ENCODE measurements at regions not wholly inside any gene's neighbourhood (a gene's known extent, or its start where the extent isn't known, plus 50 kb on each side); places are given as distances from the start of the nearest gene placed in this dataset.
"Not testable (repeated sequence)": the region's sequence is repeated elsewhere in the genome, so short reads cannot be mapped to it uniquely, and the experiment has no call there.

DNA sequence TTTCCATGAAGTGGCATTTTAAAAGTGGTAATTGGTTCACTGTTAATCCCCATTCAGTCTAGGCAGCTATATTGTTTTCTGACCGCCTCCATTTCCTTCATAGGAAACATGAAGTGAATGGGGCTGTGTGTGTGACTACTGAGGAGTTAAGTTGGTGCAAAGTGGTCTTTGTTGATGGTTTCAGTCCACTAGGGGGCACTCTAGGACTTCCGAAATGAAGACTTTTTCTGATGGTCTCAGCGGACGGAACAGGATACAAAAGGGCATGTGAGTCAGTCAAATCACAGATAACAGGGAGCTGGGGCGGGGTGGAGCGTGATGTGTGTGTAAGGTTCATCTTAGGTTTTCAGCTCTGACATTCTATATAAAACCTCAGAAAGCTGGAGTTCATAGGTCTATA, 240.1 kb upstream of the OR4E1 start:
- Histone ChIP-seq H3K4me2 (ENCODE audit: unreplicated experiment) (no peak overlapping the region), H4K20me1 (ENCODE audit: insufficient read depth) (no peaks in the 10 kb centered on the region), H3K79me2 (ENCODE audit: insufficient read depth) (no peaks in the 10 kb centered on the region), H3K4me1 (ENCODE audit: insufficient read depth) (no peaks in the 10 kb centered on the region), H3F3A (ENCODE audit: insufficient read depth) (no peaks in the 10 kb centered on the region), H3K9ac (no peak overlapping the region), H3K4me3 (no peak overlapping the region), H3K27ac (no peak overlapping the region), H3K9me2 (ENCODE audit: insufficient read depth) (no peaks in the 10 kb centered on the region), H2AFZ (no peak overlapping the region), H3K9me3 (ENCODE audit: low read depth) (no peaks in the 10 kb centered on the region), H3K36me3 (ENCODE audit: low read depth) (no peaks in the 10 kb centered on the region), H3K27me3 (replicated peaks; ENCODE audit: insufficient read depth) (no peaks in the 10 kb centered on the region)
- TF ChIP-seq EZH2 (IDR thresholded peaks at IDR 0.05; ENCODE audit: insufficient read depth, poor library complexity, severe bottlenecking) = no peak
- TF ChIP-seq EZH2phosphoT487 (IDR thresholded peaks at IDR 0.05; ENCODE audit: insufficient read depth, low read depth) = no peak
- in situ Hi-C loops (cut with MboI) = no loop called here
- 4 to 5% methylated on average over 6 of the region's 6 CpGs for WGBS, 2 experiments (ENCODE audit: low coverage in 1 of 2, low lambda C conversion rate in 2 of 2, missing lambda C conversion rate in 2 of 2)
- DNase-seq = peak; percentile 66

DNA sequence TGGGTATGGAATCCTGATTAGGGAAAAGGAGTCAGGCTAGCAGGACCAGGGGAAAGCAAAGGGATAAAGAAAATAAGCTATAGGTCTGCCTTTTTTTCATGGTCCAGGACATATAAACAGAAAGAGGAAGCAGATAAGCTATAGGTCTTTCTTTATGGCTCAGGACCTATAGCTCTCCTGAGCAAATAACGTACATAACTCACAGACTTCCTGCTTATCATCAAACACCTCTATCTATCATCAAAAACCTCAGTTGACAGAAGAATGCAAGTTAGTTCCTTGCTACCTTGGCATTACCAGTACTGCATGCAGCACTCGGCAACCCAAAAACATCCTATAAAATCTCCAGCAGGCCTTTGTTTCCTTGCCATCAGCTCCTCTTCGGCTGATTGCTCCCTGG, 238.7 kb upstream of the OR4E1 start:
- Histone ChIP-seq H3K9me2 (ENCODE audit: insufficient read depth) (no peaks in the 10 kb centered on the region), H3K9ac (no peak overlapping the region), H3K36me3 (ENCODE audit: low read depth) (no peaks in the 10 kb centered on the region), H3K9me3 (ENCODE audit: low read depth) (no peaks in the 10 kb centered on the region), H3K4me2 (ENCODE audit: unreplicated experiment) (no peak overlapping the region), H3F3A (ENCODE audit: insufficient read depth) (no peaks in the 10 kb centered on the region), H4K20me1 (ENCODE audit: insufficient read depth) (no peaks in the 10 kb centered on the region), H2AFZ (no peak overlapping the region), H3K79me2 (ENCODE audit: insufficient read depth) (no peaks in the 10 kb centered on the region), H3K27me3 (replicated peaks; ENCODE audit: insufficient read depth) (no peaks in the 10 kb centered on the region), H3K27ac (no peak overlapping the region), H3K4me1 (ENCODE audit: insufficient read depth) (no peaks in the 10 kb centered on the region), H3K4me3 (no peak overlapping the region)
- DNase-seq = no peak
- in situ Hi-C loops (cut with MboI) = no loop called here
- TF ChIP-seq EZH2 (IDR thresholded peaks at IDR 0.05; ENCODE audit: insufficient read depth, poor library complexity, severe bottlenecking) (no peak), EZH2phosphoT487 (IDR thresholded peaks at IDR 0.05; ENCODE audit: insufficient read depth, low read depth) (no peak)
- 32 to 33% methylated on average over 3 of the region's 3 CpGs for WGBS, 2 experiments (ENCODE audit: low coverage in 1 of 2, low lambda C conversion rate in 2 of 2, missing lambda C conversion rate in 2 of 2)

DNA sequence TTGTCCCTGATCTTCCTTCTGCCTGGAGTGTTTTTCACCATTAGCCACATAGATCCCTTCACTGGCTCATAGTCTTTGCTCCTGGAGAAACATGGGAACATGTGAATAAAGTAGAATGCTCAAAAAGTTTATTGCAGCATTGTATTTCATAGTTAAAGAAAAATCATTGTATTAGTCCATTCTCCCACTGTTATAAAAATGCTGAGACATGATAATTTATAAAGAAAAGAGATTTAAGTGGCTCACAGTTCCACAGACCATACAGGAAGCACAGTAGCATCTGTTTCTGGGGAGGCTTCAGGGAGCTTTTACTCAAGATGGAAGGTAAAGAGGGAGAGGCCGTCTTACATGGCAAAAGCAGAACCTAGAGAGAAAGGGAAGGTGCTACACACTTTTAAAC, 238.3 kb upstream of the OR4E1 start:
- H2AFZ ChIP-seq = no peak overlapping the region
- TF ChIP-seq EZH2phosphoT487 (IDR thresholded peaks at IDR 0.05; ENCODE audit: insufficient read depth, low read depth) (no peak), EZH2 (IDR thresholded peaks at IDR 0.05; ENCODE audit: insufficient read depth, poor library complexity, severe bottlenecking) (no peak)
- H3F3A ChIP-seq (ENCODE audit: insufficient read depth) = no peaks in the 10 kb centered on the region
- H4K20me1 ChIP-seq (ENCODE audit: insufficient read depth) = no peaks in the 10 kb centered on the region
- H3K9me2 ChIP-seq (ENCODE audit: insufficient read depth) = no peaks in the 10 kb centered on the region
- H3K36me3 ChIP-seq (ENCODE audit: low read depth) = no peaks in the 10 kb centered on the region
- H3K27me3 ChIP-seq (replicated peaks; ENCODE audit: insufficient read depth) = no peaks in the 10 kb centered on the region
- H3K79me2 ChIP-seq (ENCODE audit: insufficient read depth) = no peaks in the 10 kb centered on the region
- no peak overlapping the region for H3K4me3 ChIP-seq
- no peaks in the 10 kb centered on the region for H3K9me3 ChIP-seq (ENCODE audit: low read depth)
- WGBS, 2 experiments (ENCODE audit: low coverage in 1 of 2, low lambda C conversion rate in 2 of 2, missing lambda C conversion rate in 2 of 2) = 0% methylated on average over 1 of the region's 1 CpG
- in situ Hi-C loops (cut with MboI) = no loop called here
- H3K9ac ChIP-seq = no peak overlapping the region
- DNase-seq = no peak
- H3K4me2 ChIP-seq (ENCODE audit: unreplicated experiment) = no peak overlapping the region
- H3K4me1 ChIP-seq (ENCODE audit: insufficient read depth) = no peaks in the 10 kb centered on the region
- H3K27ac ChIP-seq = no peak overlapping the region

DNA sequence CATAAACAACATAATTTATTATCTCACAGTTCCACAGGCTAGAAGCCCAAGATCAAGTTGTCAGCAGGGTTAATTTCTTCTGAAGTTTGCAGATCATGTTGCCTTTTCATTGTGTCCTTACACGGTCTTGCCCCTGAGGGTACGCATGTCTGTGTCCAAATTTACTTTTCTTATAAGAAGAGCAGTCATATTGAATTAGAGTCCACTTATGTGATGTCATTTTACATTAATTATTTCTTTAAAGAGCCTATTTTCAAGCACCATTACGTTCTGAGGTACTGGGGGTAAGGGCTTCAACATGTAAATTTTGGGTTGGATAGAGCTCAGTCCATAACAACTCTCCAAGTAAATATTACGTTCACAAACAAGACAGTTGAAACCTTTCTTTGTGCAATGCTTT, 236.6 kb upstream of the OR4E1 start:
- TF ChIP-seq EZH2 (IDR thresholded peaks at IDR 0.05; ENCODE audit: insufficient read depth, poor library complexity, severe bottlenecking) = no peak
- no peak for TF ChIP-seq EZH2phosphoT487 (IDR thresholded peaks at IDR 0.05; ENCODE audit: insufficient read depth, low read depth)
- Histone ChIP-seq H3K4me2 (ENCODE audit: unreplicated experiment) (no peak overlapping the region), H3K9me3 (ENCODE audit: low read depth) (no peaks in the 10 kb centered on the region), H3K27ac (no peak overlapping the region), H3K4me3 (no peak overlapping the region), H3K79me2 (ENCODE audit: insufficient read depth) (no peaks in the 10 kb centered on the region), H3K36me3 (ENCODE audit: low read depth) (no peaks in the 10 kb centered on the region), H3F3A (ENCODE audit: insufficient read depth) (no peaks in the 10 kb centered on the region), H3K9me2 (ENCODE audit: insufficient read depth) (no peaks in the 10 kb centered on the region), H4K20me1 (ENCODE audit: insufficient read depth) (no peaks in the 10 kb centered on the region), H3K27me3 (replicated peaks; ENCODE audit: insufficient read depth) (no peaks in the 10 kb centered on the region), H3K9ac (no peak overlapping the region), H2AFZ (no peak overlapping the region), H3K4me1 (ENCODE audit: insufficient read depth) (no peaks in the 10 kb centered on the region)
- in situ Hi-C loops (cut with MboI) = no loop called here
- WGBS, 2 experiments (ENCODE audit: low coverage in 1 of 2, low lambda C conversion rate in 2 of 2, missing lambda C conversion rate in 2 of 2) = 29 to 31% methylated on average over 4 of the region's 4 CpGs
- no peak for DNase-seq

DNA sequence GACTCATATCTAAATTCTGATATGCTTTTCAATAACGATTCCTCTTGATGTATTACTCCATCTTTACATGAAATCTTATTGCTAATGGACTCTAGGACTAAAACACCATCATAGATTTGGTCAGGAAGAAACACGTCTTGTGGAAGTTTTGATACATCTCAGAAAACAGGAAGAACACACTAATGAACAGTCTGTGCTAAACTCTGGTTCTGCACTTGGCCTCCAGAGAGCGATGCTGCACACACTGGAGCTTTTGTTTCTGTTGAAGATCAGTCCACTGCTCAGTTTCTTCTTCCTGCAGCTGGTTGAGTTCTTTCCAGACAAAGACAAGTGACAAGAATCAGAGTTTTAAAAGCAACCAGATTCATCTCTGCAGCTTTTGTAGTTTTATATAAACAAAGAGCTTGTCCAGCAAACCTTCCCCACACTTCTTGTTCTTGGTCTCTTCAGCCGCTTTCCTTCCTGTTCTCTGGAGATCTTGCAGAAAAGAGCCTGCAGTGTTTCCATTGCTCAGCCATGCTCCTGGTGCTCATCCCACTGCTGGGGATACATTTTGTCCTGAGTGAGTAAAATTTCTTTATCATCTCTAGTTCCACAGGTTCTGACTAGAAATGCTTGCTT, 229.1 kb upstream of the OR4E1 start:
- 26 to 28% methylated on average over 4 of the region's 4 CpGs for WGBS, 2 experiments (ENCODE audit: low coverage in 1 of 2, low lambda C conversion rate in 2 of 2, missing lambda C conversion rate in 2 of 2)
- TF ChIP-seq EZH2 (IDR thresholded peaks at IDR 0.05; ENCODE audit: insufficient read depth, poor library complexity, severe bottlenecking) = no peak
- no peaks in the 10 kb centered on the region for H3K9me2 ChIP-seq (ENCODE audit: insufficient read depth)
- H2AFZ ChIP-seq = no peak overlapping the region
- no peaks in the 10 kb centered on the region for H4K20me1 ChIP-seq (ENCODE audit: insufficient read depth)
- no peaks in the 10 kb centered on the region for H3K36me3 ChIP-seq (ENCODE audit: low read depth)
- H3K4me2 ChIP-seq (ENCODE audit: unreplicated experiment) = no peak overlapping the region
- H3K79me2 ChIP-seq (ENCODE audit: insufficient read depth) = no peaks in the 10 kb centered on the region
- DNase-seq = no peak
- in situ Hi-C loops (cut with MboI) = no loop called here
- H3K27me3 ChIP-seq (replicated peaks; ENCODE audit: insufficient read depth) = no peaks in the 10 kb centered on the region
- no peaks in the 10 kb centered on the region for H3K4me1 ChIP-seq (ENCODE audit: insufficient read depth)
- H3F3A ChIP-seq (ENCODE audit: insufficient read depth) = no peaks in the 10 kb centered on the region
- H3K4me3 ChIP-seq = no peak overlapping the region
- H3K9me3 ChIP-seq (ENCODE audit: low read depth) = no peaks in the 10 kb centered on the region
- H3K27ac ChIP-seq = no peak overlapping the region
- no peak overlapping the region for H3K9ac ChIP-seq

DNA sequence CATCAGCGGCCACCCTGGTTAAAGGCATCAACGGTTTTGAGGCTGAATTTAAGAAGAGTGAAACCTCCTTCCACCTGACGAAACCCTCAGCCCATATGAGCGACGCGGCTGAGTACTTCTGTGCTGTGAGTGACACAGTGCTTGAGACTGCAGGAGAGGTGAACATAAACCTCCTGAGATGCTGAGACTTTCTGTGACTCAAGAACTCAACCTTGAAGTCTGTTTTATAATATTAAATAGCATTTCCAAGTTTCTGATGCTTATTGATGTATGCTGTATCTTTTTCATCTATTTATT, 221.2 kb upstream of the OR4E1 start:
- H3K27me3 ChIP-seq (replicated peaks; ENCODE audit: insufficient read depth); H3K36me3 ChIP-seq (ENCODE audit: low read depth); H4K20me1 ChIP-seq (ENCODE audit: insufficient read depth); H3K4me2 ChIP-seq (ENCODE audit: unreplicated experiment); H3K4me3 ChIP-seq; DNase-seq; H2AFZ ChIP-seq; H3K9me3 ChIP-seq (ENCODE audit: low read depth); H3F3A ChIP-seq (ENCODE audit: insufficient read depth); H3K9ac ChIP-seq; H3K27ac ChIP-seq; H3K4me1 ChIP-seq (ENCODE audit: insufficient read depth); H3K79me2 ChIP-seq (ENCODE audit: insufficient read depth); in situ Hi-C loops (cut with MboI); H3K9me2 ChIP-seq (ENCODE audit: insufficient read depth): not testable (repeated sequence)
- WGBS, 2 experiments (ENCODE audit: low coverage in 1 of 2, low lambda C conversion rate in 2 of 2, missing lambda C conversion rate in 2 of 2) = 56 to 62% methylated on average over 6 of the region's 6 CpGs

Measured in GM23248 (cell line).